Adrenal gland (tissue), 9 donors: ENCODE measurements at regions not wholly inside any gene's neighbourhood (a gene's known extent, or its start where the extent isn't known, plus 50 kb on each side); places are given as distances from the start of the nearest gene placed in this dataset.

ENCODE experiments used
- DNase-seq, 7 donors: peaks; one replicate each; pipeline ENCODE4 v3.0.0-alpha.2; 2019 to 2020
- H3K27ac ChIP-seq, 5 donors: fragments of 200-600 bp; sonication (generic) in 4 of 5; 1 replicate in 3 of 5; 2 replicates in 2 of 5; pipeline versions ENCODE4 v1.5.1 to v1.8.0; 2016 to 2020; ENCODE audit warnings: mild to moderate bottlenecking in 1 of 5
- H3K27me3 ChIP-seq: fragments of 200-600 bp; 2 replicates; pipeline ENCODE4 v1.8.0; 2021
- H3K36me3 ChIP-seq, 2 donors: fragments of 200-600 bp; replicated peaks in 1 of 2; 1 replicate in 1 of 2; 2 replicates in 1 of 2; pipeline versions ENCODE4 v1.5.1 to v1.8.0; 2018 to 2022
- H3K4me1 ChIP-seq, 2 donors: fragments of 200-600 bp; replicated peaks in 1 of 2; 1 replicate in 1 of 2; 2 replicates in 1 of 2; pipeline versions ENCODE4 v1.5.1 to v1.8.0; 2018 to 2021
- H3K4me3 ChIP-seq, 4 donors: fragments of 200-600 bp; sonication (generic) in 3 of 4; one replicate each; pipeline ENCODE4 v1.5.1; 2016 to 2018
- H3K9me3 ChIP-seq, 3 donors: fragments of 200-600 bp; sonication (generic) in 1 of 3; replicated peaks in 1 of 3; 1 replicate in 2 of 3; 2 replicates in 1 of 3; pipeline versions ENCODE4 v1.5.1 to v1.8.0; 2016 to 2021
- CTCF ChIP-seq, 6 experiments: fragments of 450-650 bp in 4 of 6; fragments of 200-600 bp in 2 of 6; sonication (generic) in 1 of 6; IDR thresholded peaks; 1 replicate in 5 of 6; 2 replicates in 1 of 6; pipeline versions ENCODE4 v1.5.1 to v1.8.0; 2016 to 2021; ENCODE audit warnings: antibody characterized with exemption in 6 of 6, mild to moderate bottlenecking in 2 of 6, moderate library complexity in 1 of 6
- POLR2A ChIP-seq, 2 donors: fragments of 450-650 bp; IDR thresholded peaks; one replicate each; pipeline ENCODE4 v1.6.1; 2017; ENCODE audit warnings: antibody characterized with exemption in 2 of 2, mild to moderate bottlenecking in 2 of 2, moderate library complexity in 1 of 2
- WGBS, 4 donors: extraction: QIAGEN DNeasy Blood & Tissue Kit in 2 of 4; methylation state at CpG; one replicate each; pipeline versions ENCODE4 v1.1.5 to v1.1.7; 2013 to 2017; 5-methylcytosine and 5-hydroxymethylcytosine counted together
- intact Hi-C, 2 donors: fragments of 100-400 bp; cut with DNase I; formaldehyde crosslinking; loops; one replicate each; pipeline versions ENCODE4 v1.14.1 to v1.15.0; 2022 to 2023
- donor health status: healthy with polysubstance abuse.
- donor health status: Bipolar disorder and iron deficiency.
- donor health status: DM: yes; HTN: yes; CAD: no.
- donor health status: DM: no; HTN: no; CAD: no.
- donor health status: DM: no; HTN: no; CAD: no.

- Histone ChIP-seq H3K4me3 (no peak overlapping the region), H3K9me3 (no peaks in the 10 kb centered on the region), H3K27me3 (no peaks in the 10 kb centered on the region), H3K36me3 (no peaks in the 10 kb centered on the region), H3K4me1 (peaks cover 53 to 69% of the 10 kb centered on the region in 2 donors), H3K27ac (peak overlapping the region; percentile 40 to 93 (median 65))
- 87 to 94% (median 89%) methylated on average over 7 of the region's 7 CpGs for WGBS, 4 donors
- intact Hi-C loops, result loop anchor here (5.0 to 10.0 kb wide), 3 partner anchors 87 to 380 kb away; no protein-coding TSS in a partner anchor
- peak in 1 of 7 donors; percentile 53 for DNase-seq
- TF ChIP-seq CTCF (IDR thresholded peaks at IDR 0.05), result no peak
- no peak for TF ChIP-seq POLR2A (IDR thresholded peaks at IDR 0.05)
These were observed 143.6 kb downstream of the TOMM20 start for GRCh38 chr1:234985007-234985370.

GRCh38 chr1:234983564-234984238 lies 144.9 kb downstream of the TOMM20 start:
- WGBS, 4 donors, result 64 to 80% (median 73%) methylated on average over 7 of the region's 7 CpGs
- DNase-seq, result peak in 1 of 7 donors; percentile 45

GRCh38 chr1:234981758-234982157 lies 146.9 kb downstream of the TOMM20 start:
- no peaks in the 10 kb centered on the region for H3K9me3 ChIP-seq
- H3K4me1 ChIP-seq, result peaks cover 63 to 82% of the 10 kb centered on the region in 2 donors
- WGBS, 4 donors, result 40 to 76% (median 55%) methylated on average over 2 of the region's 2 CpGs
- H3K36me3 ChIP-seq, result no peaks in the 10 kb centered on the region
- DNase-seq, result peak in 1 of 7 donors; percentile 47
- no peaks in the 10 kb centered on the region for H3K27me3 ChIP-seq
- no peak overlapping the region for H3K4me3 ChIP-seq
- intact Hi-C loops, result loop anchor here (10.0 kb wide), 2 partner anchors 257 to 377 kb away; no protein-coding TSS in a partner anchor
- H3K27ac ChIP-seq, result peak overlapping the region; percentile 94 to 99 (median 95)
- no peak for TF ChIP-seq POLR2A (IDR thresholded peaks at IDR 0.05)
- no peak for TF ChIP-seq CTCF (IDR thresholded peaks at IDR 0.05)

More at GRCh38 chr1:234983564-234984238, 144.9 kb downstream of the TOMM20 start:
- Histone ChIP-seq H3K27me3 (no peaks in the 10 kb centered on the region), H3K36me3 (no peaks in the 10 kb centered on the region), H3K4me3 (no peak overlapping the region), H3K9me3 (no peaks in the 10 kb centered on the region), H3K27ac (peak overlapping the region; percentile 40 to 93 (median 65)), H3K4me1 (peaks cover 65 to 80% of the 10 kb centered on the region in 2 donors)
- no peak for TF ChIP-seq CTCF (IDR thresholded peaks at IDR 0.05)
- TF ChIP-seq POLR2A (IDR thresholded peaks at IDR 0.05), result no peak
- intact Hi-C loops, result loop anchor here (10.0 kb wide), 2 partner anchors 259 to 379 kb away; no protein-coding TSS in a partner anchor

- TF ChIP-seq CTCF (IDR thresholded peaks at IDR 0.05) (no peak), POLR2A (IDR thresholded peaks at IDR 0.05) (peak in 1 of 2 donors; percentile 76)
- peak overlapping the region; percentile 94 to 99 (median 95) for H3K27ac ChIP-seq
- intact Hi-C loops, result loop anchor here (10.0 kb wide), 2 partner anchors 256 to 376 kb away; no protein-coding TSS in a partner anchor
- no peaks in the 10 kb centered on the region for H3K36me3 ChIP-seq
- WGBS, 4 donors, result 8 to 15% (median 12%) methylated on average over 16 to 18 of the region's 18 CpGs
- peaks cover 62 to 84% of the 10 kb centered on the region in 2 donors for H3K4me1 ChIP-seq
- no peaks in the 10 kb centered on the region for H3K9me3 ChIP-seq
- DNase-seq, result peak; percentile 81 to 96 (median 93)
- H3K27me3 ChIP-seq, result no peaks in the 10 kb centered on the region
- H3K4me3 ChIP-seq, result peak overlapping the region in 1 of 4 donors; percentile 7
These were observed 147.8 kb downstream of the TOMM20 start for GRCh38 chr1:234980645-234981396.
